SK-N-DZ (cell line): ENCODE measurements at regions not wholly inside any gene's neighbourhood (a gene's known extent, or its start where the extent isn't known, plus 50 kb on each side); places are given as distances from the start of the nearest gene placed in this dataset.

Experiments used
- DNase-seq: peaks from one replicate; pipeline ENCODE4 v3.0.0-alpha.2; 2015; ENCODE audit warnings: low spot score

GRCh38 chr12:75842090-75842489 lies 189.5 kb downstream of the PHLDA1 start:
- DNase-seq, result peak; percentile 31

GRCh38 chr12:75840994-75841355 lies 190.6 kb downstream of the PHLDA1 start:
- no peak for DNase-seq

GRCh38 chr12:75838309-75838708 lies 193.3 kb downstream of the PHLDA1 start:
- DNase-seq, result no peak

GRCh38 chr12:75837700-75838099 lies 193.9 kb downstream of the PHLDA1 start:
- DNase-seq, result peak; percentile 51

- no peak for DNase-seq
These were observed 195.0 kb downstream of the PHLDA1 start for GRCh38 chr12:75836533-75836932.

- DNase-seq, result no peak
These were observed 197.0 kb downstream of the PHLDA1 start for GRCh38 chr12:75834591-75834990.

- DNase-seq, result no peak
These were observed 198.3 kb downstream of the PHLDA1 start for GRCh38 chr12:75833268-75833667.

GRCh38 chr12:75831402-75831801 lies 200.2 kb downstream of the PHLDA1 start:
- no peak for DNase-seq

- no peak for DNase-seq
These were observed 204.5 kb downstream of the PHLDA1 start for GRCh38 chr12:75827061-75827460.

- DNase-seq, result no peak
These were observed 205.9 kb downstream of the PHLDA1 start for GRCh38 chr12:75825686-75826085.

GRCh38 chr12:75823475-75823874 lies 208.1 kb downstream of the PHLDA1 start:
- no peak for DNase-seq

- DNase-seq, result no peak
These were observed 209.2 kb downstream of the PHLDA1 start for GRCh38 chr12:75822416-75822815.

GRCh38 chr12:75820848-75821578 lies 210.6 kb downstream of the PHLDA1 start:
- DNase-seq, result no peak

GRCh38 chr12:75820071-75820470 lies 211.5 kb downstream of the PHLDA1 start:
- DNase-seq, result no peak

GRCh38 chr12:75819512-75819911 lies 212.1 kb downstream of the PHLDA1 start:
- DNase-seq, result no peak

- no peak for DNase-seq
These were observed 212.7 kb downstream of the PHLDA1 start for GRCh38 chr12:75818863-75819262.

GRCh38 chr12:75816897-75817296 lies 214.7 kb downstream of the PHLDA1 start:
- DNase-seq, result no peak

GRCh38 chr12:75815756-75816155 lies 215.8 kb downstream of the PHLDA1 start:
- DNase-seq, result no peak

- DNase-seq, result peak; percentile 32
These were observed 216.5 kb downstream of the PHLDA1 start for GRCh38 chr12:75814851-75815754.

- no peak for DNase-seq
These were observed 218.5 kb downstream of the PHLDA1 start for GRCh38 chr12:75813072-75813471.

- DNase-seq, result peak; percentile 57
These were observed 219.1 kb downstream of the PHLDA1 start for GRCh38 chr12:75812271-75813018.

- DNase-seq, result no peak
These were observed 221.8 kb downstream of the PHLDA1 start for GRCh38 chr12:75809746-75810145.
